SK-N-SH (cell line): ENCODE measurements at regions not wholly inside any gene's neighbourhood (a gene's known extent, or its start where the extent isn't known, plus 50 kb on each side); places are given as distances from the start of the nearest gene placed in this dataset.

Experiments
- CTCF ChIA-PET: fragments of 300-600, 350-600 bp; formaldehyde crosslinking; extraction: SDS; loops from one replicate; lab custom pipeline; 2021; lab: Yijun Ruan, JAX
- POLR2A ChIA-PET: fragments of 350-600 bp; sonication (Branson Sonifier 250); formaldehyde crosslinking; extraction: SDS; loops from one replicate; lab custom pipeline; 2020; ENCODE audit warnings: antibody characterized with exemption, inconsistent platforms; lab: Yijun Ruan, JAX
- DNase-seq: peaks from one replicate; pipeline ENCODE4 v3.0.0; 2012
- H2AFZ ChIP-seq: fragments of 200-600 bp; sonication (generic); 2 replicates; pipeline ENCODE4 v1.8.1; 2016; ENCODE audit warnings: antibody characterized with exemption, mild to moderate bottlenecking, low read depth
- H3F3A ChIP-seq: fragments of 200-600 bp; sonication (generic); replicated peaks from 2 replicates; pipeline ENCODE3; 2016; ENCODE audit warnings: antibody characterized with exemption, mild to moderate bottlenecking; ENCODE audit not compliant: insufficient read depth
- H3K27ac ChIP-seq, 2 experiments: fragments of 200-500 bp in 1 of 2; fragments of 200-600 bp in 1 of 2; sonication (Bioruptor generic) in 1 of 2; sonication (generic), shearing (Covaris generic) in 1 of 2; 2 replicates each; pipeline versions ENCODE4 v1.5.1 to v1.6.1; 2014 to 2016; ENCODE audit warnings: low read depth in 2 of 2, inconsistent platforms in 1 of 2, low read length in 1 of 2, mild to moderate bottlenecking in 1 of 2, mixed read lengths in 1 of 2
- H3K27me3 ChIP-seq: fragments of 200-600 bp; sonication (generic), shearing (Covaris generic); 2 replicates; pipeline ENCODE4 v1.6.1; 2016; ENCODE audit warnings: mixed run types; ENCODE audit not compliant: insufficient read depth
- H3K36me3 ChIP-seq, 2 experiments: fragments of 200-500 bp in 1 of 2; fragments of 200-600 bp in 1 of 2; sonication (Bioruptor generic) in 1 of 2; sonication (generic) in 1 of 2; replicated peaks in 1 of 2; 2 replicates each; pipeline versions ENCODE3 to v1.5.1; 2014 to 2016; ENCODE audit warnings: low read length in 1 of 2, mild to moderate bottlenecking in 1 of 2; ENCODE audit not compliant: insufficient read depth in 2 of 2, control insufficient read depth in 1 of 2
- H3K4me1 ChIP-seq, 2 experiments: fragments of 200-500 bp in 1 of 2; fragments of 200-600 bp in 1 of 2; sonication (Bioruptor generic) in 1 of 2; sonication (generic), shearing (Covaris generic) in 1 of 2; 2 replicates each; pipeline versions ENCODE4 v1.5.1 to v1.6.1; 2014 to 2016; ENCODE audit warnings: low read depth in 1 of 2, low read length in 1 of 2, mixed run types in 1 of 2; ENCODE audit not compliant: insufficient read depth in 2 of 2, control insufficient read depth in 1 of 2
- H3K4me2 ChIP-seq: fragments of 200-600 bp; sonication (generic), shearing (Covaris generic); 2 replicates; pipeline ENCODE4 v1.6.1; 2017; ENCODE audit warnings: mixed run types
- H3K4me3 ChIP-seq, 2 experiments: fragments of 200-500 bp in 1 of 2; fragments of 200-600 bp in 1 of 2; sonication (Bioruptor generic) in 1 of 2; sonication (generic), shearing (Covaris generic) in 1 of 2; 2 replicates each; pipeline versions ENCODE4 v1.5.1 to v1.8.1; 2014 to 2016; ENCODE audit warnings: low read depth in 2 of 2, inconsistent platforms in 1 of 2, low read length in 1 of 2, mild to moderate bottlenecking in 1 of 2, mixed read lengths in 1 of 2, moderate library complexity in 1 of 2
- H3K79me2 ChIP-seq: fragments of 200-600 bp; sonication (generic); 2 replicates; pipeline ENCODE4 v1.8.1; 2017; ENCODE audit warnings: mild to moderate bottlenecking; ENCODE audit not compliant: insufficient read depth
- H3K9ac ChIP-seq: fragments of 200-600 bp; sonication (generic); 2 replicates; pipeline ENCODE4 v1.6.1; 2017; ENCODE audit warnings: mixed run types
- H3K9me2 ChIP-seq: fragments of 200-600 bp; sonication (generic); 2 replicates; pipeline ENCODE4 v1.6.1; 2017; ENCODE audit warnings: mixed run types
- H3K9me3 ChIP-seq: fragments of 200-600 bp; sonication (generic); 2 replicates; pipeline ENCODE4 v1.6.1; 2017; ENCODE audit warnings: mixed run types, mild to moderate bottlenecking, moderate library complexity
- H4K20me1 ChIP-seq: fragments of 200-600 bp; sonication (generic); 2 replicates; pipeline ENCODE4 v1.6.1; 2017; ENCODE audit warnings: mild to moderate bottlenecking, mixed run types; ENCODE audit not compliant: insufficient read depth
- EP300 ChIP-seq, 2 experiments: IDR thresholded peaks; 2 replicates each; pipeline versions ENCODE4 v1.4.0 to v1.6.1; 2012; ENCODE audit warnings: borderline replicate concordance in 1 of 2, low read depth in 1 of 2, low read length in 1 of 2
- FOXJ3 ChIP-seq: sonication (generic); formaldehyde crosslinking; IDR thresholded peaks from 2 replicates; pipeline ENCODE4 v1.5.1; 2020; ENCODE audit warnings: mild to moderate bottlenecking, missing genetic modification reagents
- GABPA ChIP-seq: IDR thresholded peaks from 2 replicates; pipeline ENCODE4 v1.4.0; 2012; ENCODE audit warnings: low read depth, mild to moderate bottlenecking
- GATA2 ChIP-seq: sonication (generic); formaldehyde crosslinking; IDR thresholded peaks from 2 replicates; pipeline ENCODE4 v1.5.0; 2020; ENCODE audit warnings: mild to moderate bottlenecking, missing genetic modification reagents
- JUND ChIP-seq: IDR thresholded peaks from 2 replicates; pipeline ENCODE4 v1.4.0; 2012
- MEF2A ChIP-seq: IDR thresholded peaks from 2 replicates; pipeline ENCODE4 v1.4.0; 2012; ENCODE audit warnings: low read depth, borderline replicate concordance
- MXI1 ChIP-seq: IDR thresholded peaks from 2 replicates; pipeline ENCODE4 v1.6.1; 2012; ENCODE audit warnings: mild to moderate bottlenecking, low read depth, low read length, improper control_type of control experiment
- NFIC ChIP-seq: IDR thresholded peaks from 2 replicates; pipeline ENCODE4 v1.4.0; 2012; ENCODE audit warnings: borderline replicate concordance
- POLR2AphosphoS5 ChIP-seq: IDR thresholded peaks from 2 replicates; pipeline ENCODE4 v1.6.1; 2012; ENCODE audit warnings: low read depth, low read length
- RAD21 ChIP-seq: IDR thresholded peaks from 2 replicates; pipeline ENCODE4 v1.6.1; 2012; ENCODE audit warnings: mild to moderate bottlenecking, low read length
- RCOR1 ChIP-seq: fragments of 150-350 bp; IDR thresholded peaks from 2 replicates; pipeline ENCODE4 v1.6.1; 2017; ENCODE audit warnings: antibody characterized with exemption, low read length
- SIN3A ChIP-seq: IDR thresholded peaks from 2 replicates; pipeline ENCODE4 v1.6.1; 2012; ENCODE audit warnings: low read depth, mild to moderate bottlenecking, low read length, moderate library complexity, borderline replicate concordance
- SMC3 ChIP-seq: IDR thresholded peaks from 2 replicates; pipeline ENCODE4 v1.6.1; 2012; ENCODE audit warnings: low read depth, low read length, improper control_type of control experiment
- TAF1 ChIP-seq: IDR thresholded peaks from 2 replicates; pipeline ENCODE4 v1.6.1; 2012; ENCODE audit warnings: low read depth, mild to moderate bottlenecking, low read length, moderate library complexity, borderline replicate concordance
- YY1 ChIP-seq: IDR thresholded peaks from 2 replicates; pipeline ENCODE4 v1.4.0; 2012; ENCODE audit warnings: low read depth, mild to moderate bottlenecking
- WGBS: methylation state at CpG from one replicate; pipeline ENCODE4 v1.1.6; 2017; ENCODE audit warnings: low lambda C conversion rate; 5-methylcytosine and 5-hydroxymethylcytosine counted together
- TF ChIP-seq, protein P1 (sequence below): IDR thresholded peaks from 2 replicates; pipeline ENCODE4 v1.6.1; 2012; ENCODE audit warnings: mild to moderate bottlenecking, low read depth, low read length, moderate library complexity
- TF ChIP-seq, protein P2 (sequence below): IDR thresholded peaks from 2 replicates; pipeline ENCODE4 v1.4.0; 2012; ENCODE audit warnings: low read depth, borderline replicate concordance
- TF ChIP-seq, protein P3 (sequence below): IDR thresholded peaks from 2 replicates; pipeline ENCODE4; 2012
- TF ChIP-seq, protein P4 (sequence below): fragments of 200-600 bp; sonication (generic); IDR thresholded peaks from 2 replicates; pipeline ENCODE4 v1.6.1; 2017; ENCODE audit warnings: antibody characterized with exemption, mild to moderate bottlenecking, moderate library complexity

DNA sequence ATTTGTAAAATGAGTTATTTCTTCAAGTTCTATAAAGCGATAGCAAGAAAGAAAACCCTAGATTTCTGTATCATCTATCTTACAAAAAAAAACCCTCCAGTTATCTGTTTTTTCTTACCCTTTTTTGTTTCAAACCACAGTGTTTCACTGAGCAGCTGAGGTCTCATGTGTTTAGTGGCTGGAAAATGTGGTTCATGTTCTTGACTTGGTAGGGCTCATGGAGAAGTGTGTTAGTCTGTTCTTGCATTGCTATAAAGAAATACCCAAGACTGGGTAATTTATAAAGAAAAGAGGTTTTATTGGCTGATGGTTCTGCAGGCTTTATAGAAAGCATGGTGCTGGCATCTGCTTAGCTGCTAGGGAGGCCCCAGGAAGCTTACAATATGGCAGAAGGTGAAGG, 147.3 kb upstream of the NABP1 start:
- WGBS: 100% methylated on average over 1 of the region's 1 CpG
- ChIA-PET POLR2A (no interaction called here), CTCF (interaction anchor here (0.6 to 3.4 kb wide), 5 partner anchors 9 to 365 kb away, joined by 3 to 18 read pairs (median 8); no protein-coding TSS in a partner anchor)
- Histone ChIP-seq H3K36me3 (no peaks in the 10 kb centered on the region), H4K20me1 (no peaks in the 10 kb centered on the region), H3K4me1 (no peaks in the 10 kb centered on the region), H3K27ac (no peak overlapping the region), H3K9me3 (no peaks in the 10 kb centered on the region), H3K9ac (no peak overlapping the region), H3K4me2 (no peak overlapping the region), H3K79me2 (no peaks in the 10 kb centered on the region), H3K4me3 (no peak overlapping the region), H3F3A (no peaks in the 10 kb centered on the region), H3K27me3 (no peaks in the 10 kb centered on the region), H2AFZ (no peak overlapping the region), H3K9me2 (no peaks in the 10 kb centered on the region)
- no peak for DNase-seq
- TF ChIP-seq NFIC (no peak), GABPA (no peak), RCOR1 (no peak), POLR2AphosphoS5 (no peak), YY1 (no peak), SIN3A (no peak), MXI1 (no peak)
- TF ChIP-seq, protein P1, sequence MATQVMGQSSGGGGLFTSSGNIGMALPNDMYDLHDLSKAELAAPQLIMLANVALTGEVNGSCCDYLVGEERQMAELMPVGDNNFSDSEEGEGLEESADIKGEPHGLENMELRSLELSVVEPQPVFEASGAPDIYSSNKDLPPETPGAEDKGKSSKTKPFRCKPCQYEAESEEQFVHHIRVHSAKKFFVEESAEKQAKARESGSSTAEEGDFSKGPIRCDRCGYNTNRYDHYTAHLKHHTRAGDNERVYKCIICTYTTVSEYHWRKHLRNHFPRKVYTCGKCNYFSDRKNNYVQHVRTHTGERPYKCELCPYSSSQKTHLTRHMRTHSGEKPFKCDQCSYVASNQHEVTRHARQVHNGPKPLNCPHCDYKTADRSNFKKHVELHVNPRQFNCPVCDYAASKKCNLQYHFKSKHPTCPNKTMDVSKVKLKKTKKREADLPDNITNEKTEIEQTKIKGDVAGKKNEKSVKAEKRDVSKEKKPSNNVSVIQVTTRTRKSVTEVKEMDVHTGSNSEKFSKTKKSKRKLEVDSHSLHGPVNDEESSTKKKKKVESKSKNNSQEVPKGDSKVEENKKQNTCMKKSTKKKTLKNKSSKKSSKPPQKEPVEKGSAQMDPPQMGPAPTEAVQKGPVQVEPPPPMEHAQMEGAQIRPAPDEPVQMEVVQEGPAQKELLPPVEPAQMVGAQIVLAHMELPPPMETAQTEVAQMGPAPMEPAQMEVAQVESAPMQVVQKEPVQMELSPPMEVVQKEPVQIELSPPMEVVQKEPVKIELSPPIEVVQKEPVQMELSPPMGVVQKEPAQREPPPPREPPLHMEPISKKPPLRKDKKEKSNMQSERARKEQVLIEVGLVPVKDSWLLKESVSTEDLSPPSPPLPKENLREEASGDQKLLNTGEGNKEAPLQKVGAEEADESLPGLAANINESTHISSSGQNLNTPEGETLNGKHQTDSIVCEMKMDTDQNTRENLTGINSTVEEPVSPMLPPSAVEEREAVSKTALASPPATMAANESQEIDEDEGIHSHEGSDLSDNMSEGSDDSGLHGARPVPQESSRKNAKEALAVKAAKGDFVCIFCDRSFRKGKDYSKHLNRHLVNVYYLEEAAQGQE: no peak
- TF ChIP-seq, protein P2, sequence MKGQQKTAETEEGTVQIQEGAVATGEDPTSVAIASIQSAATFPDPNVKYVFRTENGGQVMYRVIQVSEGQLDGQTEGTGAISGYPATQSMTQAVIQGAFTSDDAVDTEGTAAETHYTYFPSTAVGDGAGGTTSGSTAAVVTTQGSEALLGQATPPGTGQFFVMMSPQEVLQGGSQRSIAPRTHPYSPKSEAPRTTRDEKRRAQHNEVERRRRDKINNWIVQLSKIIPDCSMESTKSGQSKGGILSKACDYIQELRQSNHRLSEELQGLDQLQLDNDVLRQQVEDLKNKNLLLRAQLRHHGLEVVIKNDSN: no peak
- TF ChIP-seq, protein P3, sequence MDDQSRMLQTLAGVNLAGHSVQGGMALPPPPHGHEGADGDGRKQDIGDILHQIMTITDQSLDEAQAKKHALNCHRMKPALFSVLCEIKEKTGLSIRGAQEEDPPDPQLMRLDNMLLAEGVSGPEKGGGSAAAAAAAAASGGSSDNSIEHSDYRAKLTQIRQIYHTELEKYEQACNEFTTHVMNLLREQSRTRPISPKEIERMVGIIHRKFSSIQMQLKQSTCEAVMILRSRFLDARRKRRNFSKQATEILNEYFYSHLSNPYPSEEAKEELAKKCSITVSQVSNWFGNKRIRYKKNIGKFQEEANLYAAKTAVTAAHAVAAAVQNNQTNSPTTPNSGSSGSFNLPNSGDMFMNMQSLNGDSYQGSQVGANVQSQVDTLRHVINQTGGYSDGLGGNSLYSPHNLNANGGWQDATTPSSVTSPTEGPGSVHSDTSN: no peak

DNA sequence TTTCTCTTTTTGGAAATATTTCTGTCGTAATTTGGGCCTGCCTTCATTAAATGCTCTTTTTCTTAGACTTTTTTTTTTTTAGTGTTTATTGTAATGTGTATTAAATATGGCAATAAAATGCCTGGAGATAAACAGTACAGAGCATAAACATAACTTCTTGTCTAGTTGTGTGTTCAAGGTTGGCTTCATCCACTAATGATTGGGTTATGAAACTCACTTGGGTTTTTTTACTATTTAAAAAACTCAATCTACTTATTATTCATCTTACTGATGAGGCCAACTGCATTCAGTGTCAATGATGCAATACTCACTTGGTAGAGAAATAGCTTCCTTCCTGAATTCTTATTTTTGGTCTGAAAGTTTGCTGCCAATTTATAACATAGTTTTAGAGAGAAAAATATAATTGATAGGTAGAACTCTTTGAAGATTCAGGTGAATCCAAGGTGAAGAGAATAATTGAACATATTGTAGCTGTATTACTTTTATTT, 144.2 kb upstream of the NABP1 start:
- WGBS: 54% methylated on average over 1 of the region's 1 CpG
- Histone ChIP-seq H3K27ac (no peak overlapping the region), H3K27me3 (no peaks in the 10 kb centered on the region), H2AFZ (no peak overlapping the region), H3K4me2 (no peak overlapping the region), H4K20me1 (no peaks in the 10 kb centered on the region), H3K9me2 (no peaks in the 10 kb centered on the region), H3K9ac (no peak overlapping the region), H3K36me3 (no peaks in the 10 kb centered on the region), H3F3A (no peaks in the 10 kb centered on the region), H3K4me3 (no peak overlapping the region), H3K4me1 (peaks cover 0 to 6% of the 10 kb centered on the region in 2 experiments; a peak in 1 of 4 replicates), H3K9me3 (no peaks in the 10 kb centered on the region), H3K79me2 (no peaks in the 10 kb centered on the region)
- POLR2A ChIA-PET: no interaction called here
- no peak for DNase-seq
- CTCF ChIA-PET: interaction anchor here (0.5 to 1.3 kb wide), 4 partner anchors 12 to 482 kb away, joined by 3 to 4 read pairs (median 3); no protein-coding TSS in a partner anchor
- TF ChIP-seq EP300 (IDR thresholded peaks at IDR 0.05; ENCODE audit: borderline replicate concordance in 1 of 2, low read depth in 1 of 2, low read length in 1 of 2): no peak
- no peak for TF ChIP-seq RAD21
- TF ChIP-seq GATA2 (CRISPR knock-in tag): no peak
- no peak for TF ChIP-seq SMC3
- TF ChIP-seq MEF2A: no peak
- TF ChIP-seq, protein P2: no peak
- TF ChIP-seq, protein P3: no peak
- TF ChIP-seq JUND: no peak
- no peak for TF ChIP-seq TAF1
- TF ChIP-seq, protein P4, sequence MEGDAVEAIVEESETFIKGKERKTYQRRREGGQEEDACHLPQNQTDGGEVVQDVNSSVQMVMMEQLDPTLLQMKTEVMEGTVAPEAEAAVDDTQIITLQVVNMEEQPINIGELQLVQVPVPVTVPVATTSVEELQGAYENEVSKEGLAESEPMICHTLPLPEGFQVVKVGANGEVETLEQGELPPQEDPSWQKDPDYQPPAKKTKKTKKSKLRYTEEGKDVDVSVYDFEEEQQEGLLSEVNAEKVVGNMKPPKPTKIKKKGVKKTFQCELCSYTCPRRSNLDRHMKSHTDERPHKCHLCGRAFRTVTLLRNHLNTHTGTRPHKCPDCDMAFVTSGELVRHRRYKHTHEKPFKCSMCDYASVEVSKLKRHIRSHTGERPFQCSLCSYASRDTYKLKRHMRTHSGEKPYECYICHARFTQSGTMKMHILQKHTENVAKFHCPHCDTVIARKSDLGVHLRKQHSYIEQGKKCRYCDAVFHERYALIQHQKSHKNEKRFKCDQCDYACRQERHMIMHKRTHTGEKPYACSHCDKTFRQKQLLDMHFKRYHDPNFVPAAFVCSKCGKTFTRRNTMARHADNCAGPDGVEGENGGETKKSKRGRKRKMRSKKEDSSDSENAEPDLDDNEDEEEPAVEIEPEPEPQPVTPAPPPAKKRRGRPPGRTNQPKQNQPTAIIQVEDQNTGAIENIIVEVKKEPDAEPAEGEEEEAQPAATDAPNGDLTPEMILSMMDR: no peak
- TF ChIP-seq FOXJ3 (CRISPR knock-in tag): no peak
